HG03039 (cell line): ENCODE measurements at regions not wholly inside any gene's neighbourhood (a gene's known extent, or its start where the extent isn't known, plus 50 kb on each side); places are given as distances from the start of the nearest gene placed in this dataset.

Experiments used
- ATAC-seq: cut with Tn5 transposase; IDR thresholded peaks from one replicate; pipeline ENCODE4 v1.9.1; 2021; ENCODE audit warnings: mild to moderate bottlenecking, moderate library complexity; ENCODE audit not compliant: unreplicated experiment

- no peak for ATAC-seq
Measured at GRCh38 chr7:13508586-13508985, 480.9 kb downstream of the ETV1 start.

GRCh38 chr7:13518738-13519137 is 470.7 kb downstream of the ETV1 start:
- ATAC-seq: no peak

GRCh38 chr7:13524076-13524475 is 465.4 kb downstream of the ETV1 start:
- ATAC-seq: no peak

GRCh38 chr7:13532028-13532753 is 457.3 kb downstream of the ETV1 start:
- no peak for ATAC-seq

GRCh38 chr7:13538669-13539068 is 450.8 kb downstream of the ETV1 start:
- ATAC-seq: no peak

GRCh38 chr7:13540429-13540828 is 449.0 kb downstream of the ETV1 start:
- ATAC-seq: no peak

GRCh38 chr7:13541326-13541725 is 448.1 kb downstream of the ETV1 start:
- no peak for ATAC-seq

GRCh38 chr7:13542451-13542850 is 447.0 kb downstream of the ETV1 start:
- ATAC-seq: no peak

GRCh38 chr7:13551503-13551902 is 438.0 kb downstream of the ETV1 start:
- no peak for ATAC-seq

GRCh38 chr7:13560441-13560840 is 429.0 kb downstream of the ETV1 start:
- no peak for ATAC-seq

GRCh38 chr7:13563257-13563656 is 426.2 kb downstream of the ETV1 start:
- no peak for ATAC-seq

GRCh38 chr7:13563680-13564079 is 425.8 kb downstream of the ETV1 start:
- ATAC-seq: no peak

- no peak for ATAC-seq
Measured at GRCh38 chr7:13577566-13578145, 411.8 kb downstream of the ETV1 start.

GRCh38 chr7:13578294-13578693 is 411.2 kb downstream of the ETV1 start:
- ATAC-seq: no peak

GRCh38 chr7:13581097-13581496 is 408.4 kb downstream of the ETV1 start:
- no peak for ATAC-seq

- no peak for ATAC-seq
Measured at GRCh38 chr7:13593854-13594253, 395.6 kb downstream of the ETV1 start.

- no peak for ATAC-seq
Measured at GRCh38 chr7:13602036-13602435, 387.4 kb downstream of the ETV1 start.

- no peak for ATAC-seq
Measured at GRCh38 chr7:13603016-13603415, 386.4 kb downstream of the ETV1 start.

- no peak for ATAC-seq
Measured at GRCh38 chr7:13603661-13604060, 385.8 kb downstream of the ETV1 start.

- no peak for ATAC-seq
Measured at GRCh38 chr7:13604178-13604577, 385.3 kb downstream of the ETV1 start.

- no peak for ATAC-seq
Measured at GRCh38 chr7:13610372-13610771, 379.1 kb downstream of the ETV1 start.

GRCh38 chr7:13615679-13616078 is 373.8 kb downstream of the ETV1 start:
- no peak for ATAC-seq

GRCh38 chr7:13627455-13627854 is 362.0 kb downstream of the ETV1 start:
- no peak for ATAC-seq
